GM19035 (cell line): ENCODE measurements at regions not wholly inside any gene's neighbourhood (a gene's known extent, or its start where the extent isn't known, plus 50 kb on each side); places are given as distances from the start of the nearest gene placed in this dataset.

Source experiments
- ATAC-seq: cut with Tn5 transposase; IDR thresholded peaks from one replicate; pipeline ENCODE4 v1.9.1; 2021; ENCODE audit not compliant: unreplicated experiment

- ATAC-seq, result no peak
Observed at GRCh38 chr4:38189445-38189844, 229.2 kb downstream of the PTTG2 start.

DNA sequence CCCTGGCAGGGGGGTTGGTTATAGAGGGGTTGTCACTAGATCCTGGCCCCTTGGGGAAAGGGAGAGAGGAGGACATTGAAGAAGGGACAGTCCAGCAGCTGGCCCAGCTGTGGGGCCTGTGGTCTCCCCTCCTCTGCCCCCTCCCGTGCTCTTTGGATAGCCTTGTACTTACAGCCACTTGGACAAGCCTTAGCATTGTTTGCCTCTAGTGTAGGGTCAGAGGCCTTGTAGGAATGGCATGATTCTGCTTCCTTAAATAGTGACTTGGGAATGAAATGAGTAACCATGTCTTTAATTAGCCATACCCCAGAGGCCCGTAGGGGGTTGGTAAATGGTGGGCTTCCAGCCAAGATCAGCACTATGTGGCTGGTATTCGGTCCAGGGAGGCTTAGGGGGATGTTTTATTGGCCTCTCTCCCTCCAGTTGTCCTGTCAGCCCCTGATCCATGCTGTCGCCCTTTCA lies 230.6 kb downstream of the PTTG2 start:
- ATAC-seq, result no peak

- ATAC-seq, result no peak
Observed at GRCh38 chr4:38192516-38192915, 232.3 kb downstream of the PTTG2 start.

GRCh38 chr4:38193236-38193863 lies 233.2 kb downstream of the PTTG2 start:
- ATAC-seq, result no peak

DNA sequence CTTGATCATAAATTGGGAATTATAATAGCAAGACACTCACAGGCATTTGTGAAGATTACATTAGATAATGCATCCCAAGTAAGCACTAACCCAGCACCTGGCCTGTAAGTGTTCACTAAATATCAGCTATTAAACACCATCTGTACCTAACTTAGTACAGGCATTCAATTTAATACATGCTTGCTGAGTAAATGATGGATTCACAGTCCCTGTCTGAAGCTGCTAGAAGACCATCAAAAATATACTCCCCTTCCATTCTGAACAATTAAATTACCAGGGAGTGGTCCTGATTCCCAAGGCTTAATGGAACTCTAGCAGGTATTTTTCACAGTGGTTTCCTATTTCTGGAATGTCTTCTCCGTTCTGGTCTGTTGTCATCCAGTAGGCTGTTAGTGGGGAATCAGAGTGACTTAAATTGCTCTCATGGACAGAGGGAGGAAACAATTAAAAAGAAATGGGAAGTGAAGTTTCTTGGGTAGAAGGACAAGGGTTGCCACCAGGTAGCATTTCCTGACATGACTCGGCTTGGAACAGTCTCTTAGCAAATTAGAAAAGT lies 233.9 kb downstream of the PTTG2 start:
- ATAC-seq, result no peak

GRCh38 chr4:38195486-38195885 lies 235.3 kb downstream of the PTTG2 start:
- ATAC-seq, result no peak

GRCh38 chr4:38195911-38196310 lies 235.7 kb downstream of the PTTG2 start:
- no peak for ATAC-seq

DNA sequence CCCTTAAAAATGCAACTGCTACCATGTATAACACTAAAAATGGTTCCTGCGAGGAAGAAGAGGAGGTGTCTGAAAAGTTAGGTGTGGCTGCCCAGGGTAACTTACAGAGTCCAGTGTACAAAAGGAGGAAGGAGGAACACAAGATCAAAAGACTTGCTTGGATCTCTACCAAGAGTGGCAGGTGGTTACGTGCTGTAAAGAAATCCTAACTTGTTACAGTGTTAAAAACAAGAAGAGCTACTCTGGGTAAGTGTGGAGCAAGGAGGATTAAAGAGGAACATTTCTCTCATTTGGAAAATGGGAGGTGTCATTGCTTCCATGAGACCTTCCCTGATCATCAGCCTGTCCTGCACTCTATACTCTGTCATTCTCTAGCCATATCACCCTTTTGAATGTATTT lies 242.0 kb downstream of the PTTG2 start:
- ATAC-seq, result no peak

GRCh38 chr4:38203609-38204008 lies 243.4 kb downstream of the PTTG2 start:
- ATAC-seq, result no peak

GRCh38 chr4:38204339-38205035 lies 244.3 kb downstream of the PTTG2 start:
- no peak for ATAC-seq

DNA sequence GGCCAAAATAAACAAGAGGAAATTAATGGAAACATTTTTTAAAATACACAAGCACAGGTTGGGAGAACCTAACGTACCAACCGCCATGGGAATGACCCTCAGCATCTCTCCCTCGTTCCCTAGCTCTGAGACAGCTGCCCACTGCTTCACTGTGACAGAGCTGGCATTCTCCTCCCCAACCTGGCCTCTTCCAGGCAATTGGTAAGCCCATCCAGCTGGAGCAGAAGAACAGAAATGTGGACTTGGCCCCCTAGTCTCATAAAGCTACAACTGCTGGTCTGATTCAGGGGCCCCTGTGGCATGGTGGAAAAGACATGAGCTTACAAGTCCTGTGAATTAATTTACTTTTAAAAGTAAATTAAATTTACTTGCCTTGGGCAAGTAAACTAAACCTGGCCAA lies 245.1 kb downstream of the PTTG2 start:
- no peak for ATAC-seq

GRCh38 chr4:38207110-38207457 lies 246.9 kb downstream of the PTTG2 start:
- no peak for ATAC-seq

DNA sequence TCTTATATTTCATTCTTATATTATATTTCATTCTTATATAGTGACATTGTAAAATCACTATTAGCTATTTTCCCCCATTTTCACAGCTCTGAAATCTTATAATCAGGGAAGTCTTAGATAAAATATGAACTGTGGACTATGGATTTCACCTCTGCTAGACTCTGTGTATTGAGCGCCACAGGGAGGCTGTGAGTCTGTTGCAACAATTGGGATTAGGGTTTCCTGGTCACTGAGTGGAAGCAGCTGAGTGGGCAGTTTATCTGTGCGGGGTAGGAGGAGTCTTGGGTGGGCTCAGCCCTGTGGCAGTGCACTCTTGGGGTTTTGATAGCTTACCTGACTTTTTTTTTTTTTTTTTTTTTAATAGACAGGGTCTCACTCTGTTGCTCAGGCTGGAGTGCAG lies 249.5 kb downstream of the PTTG2 start:
- ATAC-seq, result no peak

- no peak for ATAC-seq
Observed at GRCh38 chr4:38210396-38211114, 250.4 kb downstream of the PTTG2 start.

DNA sequence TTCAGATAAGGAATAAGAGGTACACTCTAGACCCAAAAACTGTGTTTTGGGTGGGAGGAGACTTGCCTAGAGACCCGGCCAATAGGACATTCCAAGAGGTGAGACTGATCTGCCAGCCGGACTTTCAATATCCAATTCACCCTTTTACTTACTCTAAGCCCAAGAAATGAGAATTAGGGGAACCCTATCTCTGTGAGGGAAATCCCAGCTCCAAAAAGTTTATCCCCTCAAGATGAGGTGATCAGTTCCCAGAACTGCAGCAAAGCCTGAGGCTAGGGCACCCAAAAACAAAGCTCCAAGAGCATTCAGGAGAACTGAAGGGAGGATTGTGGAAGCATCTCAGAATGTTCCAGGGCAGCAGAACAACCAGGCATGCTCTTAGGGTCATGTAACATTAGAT lies 251.7 kb downstream of the PTTG2 start:
- ATAC-seq, result no peak

DNA sequence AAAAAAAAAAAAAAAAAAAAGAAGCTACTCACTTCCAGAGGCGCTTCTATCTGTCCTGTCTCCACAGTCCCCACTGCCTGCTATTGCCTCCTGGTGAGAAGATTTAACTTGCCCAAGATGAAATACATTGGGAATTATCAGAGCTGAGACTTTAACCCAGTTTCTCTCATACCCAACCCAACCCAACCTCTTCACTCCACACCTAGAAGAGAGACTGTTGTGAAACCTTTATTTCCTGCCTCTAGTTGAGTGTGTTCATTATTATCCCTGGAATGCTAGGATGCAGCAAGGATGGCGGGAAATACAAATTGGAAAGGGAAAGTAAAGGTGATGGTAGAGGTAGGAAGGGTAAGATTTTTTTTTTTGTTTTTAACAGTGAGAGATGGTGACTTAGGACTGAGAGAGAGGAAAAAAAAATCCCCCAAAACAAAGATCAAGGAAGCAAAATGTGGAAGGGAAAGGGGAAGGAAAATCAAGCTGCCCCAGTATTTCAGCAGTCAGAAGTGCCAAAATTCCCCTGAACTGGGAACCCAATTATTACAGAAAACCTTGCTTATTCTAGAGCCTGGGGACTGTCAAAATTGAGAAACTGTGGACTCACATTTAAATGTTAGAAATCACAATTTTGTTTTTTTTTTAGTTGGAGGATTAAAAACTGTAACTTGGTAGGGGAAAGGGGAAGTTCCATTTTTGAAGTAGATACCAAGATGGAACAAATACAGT lies 253.0 kb downstream of the PTTG2 start:
- no peak for ATAC-seq

GRCh38 chr4:38222892-38223291 lies 262.7 kb downstream of the PTTG2 start:
- ATAC-seq, result no peak

- no peak for ATAC-seq
Observed at GRCh38 chr4:38223306-38223705, 263.1 kb downstream of the PTTG2 start.

GRCh38 chr4:38223782-38224236 lies 263.6 kb downstream of the PTTG2 start:
- no peak for ATAC-seq

- no peak for ATAC-seq
Observed at GRCh38 chr4:38224850-38225249, 264.7 kb downstream of the PTTG2 start.

DNA sequence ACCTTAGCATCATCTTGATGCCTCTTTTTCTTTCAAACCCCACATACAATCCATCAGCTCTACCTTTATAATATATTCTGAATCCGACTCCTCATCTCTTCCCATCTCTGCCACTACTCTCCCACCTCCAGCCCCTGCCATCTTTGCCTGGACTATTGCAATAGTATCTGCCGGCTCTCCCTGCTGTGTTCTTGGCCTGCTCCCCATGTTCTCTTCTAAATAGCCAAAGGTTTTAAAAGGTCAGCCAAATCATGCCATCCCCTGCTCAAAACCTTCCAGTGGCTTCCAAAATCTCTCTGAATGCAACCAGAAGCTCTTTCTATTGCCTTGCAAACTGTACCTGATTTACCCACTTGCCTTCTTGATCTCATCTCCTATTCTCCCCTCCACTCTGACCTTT lies 266.0 kb downstream of the PTTG2 start:
- ATAC-seq, result no peak
